Ovary (tissue), 3 donors: ENCODE measurements at regions not wholly inside any gene's neighbourhood (a gene's known extent, or its start where the extent isn't known, plus 50 kb on each side); places are given as distances from the start of the nearest gene placed in this dataset.

ENCODE experiments used
- EP300 ChIP-seq: sonication (generic); formaldehyde crosslinking; IDR thresholded peaks from one replicate; pipeline ENCODE4 v1.6.1; 2017; ENCODE audit warnings: antibody characterized with exemption
- POLR2A ChIP-seq: fragments of 450-650 bp; IDR thresholded peaks from one replicate; pipeline ENCODE4 v1.6.1; 2017; ENCODE audit warnings: antibody characterized with exemption, mild to moderate bottlenecking, moderate library complexity
- TF ChIP-seq, protein P1 (sequence below), 3 donors: fragments of 450-650 bp in 2 of 3; fragments of 200-600 bp in 1 of 3; IDR thresholded peaks; one replicate each; pipeline versions ENCODE4 v1.5.1 to v1.8.0; 2016 to 2022; ENCODE audit warnings: antibody characterized with exemption in 3 of 3, mild to moderate bottlenecking in 1 of 3
- donor health status: DM: no; HTN: no; CAD: no.

DNA sequence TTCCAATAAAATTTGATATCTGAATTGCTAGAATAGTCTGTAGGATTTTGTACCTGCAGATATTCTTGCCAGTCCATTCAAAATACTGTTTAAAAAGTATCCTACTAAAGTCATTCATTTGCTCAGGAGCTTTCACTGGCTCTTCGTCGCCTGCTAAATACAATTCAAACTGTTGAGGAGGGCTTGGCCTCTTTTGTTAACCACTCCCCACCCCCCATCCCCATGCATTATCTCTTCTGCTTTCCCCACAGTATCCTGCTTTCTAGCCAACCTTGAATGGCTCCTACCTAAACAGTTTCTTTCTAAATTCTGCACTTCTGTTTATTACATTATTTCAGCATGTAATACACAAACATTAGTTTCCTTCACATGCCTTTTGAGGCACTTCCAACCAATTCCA is 230.8 kb downstream of the CPE start:
- TF ChIP-seq, protein P1, sequence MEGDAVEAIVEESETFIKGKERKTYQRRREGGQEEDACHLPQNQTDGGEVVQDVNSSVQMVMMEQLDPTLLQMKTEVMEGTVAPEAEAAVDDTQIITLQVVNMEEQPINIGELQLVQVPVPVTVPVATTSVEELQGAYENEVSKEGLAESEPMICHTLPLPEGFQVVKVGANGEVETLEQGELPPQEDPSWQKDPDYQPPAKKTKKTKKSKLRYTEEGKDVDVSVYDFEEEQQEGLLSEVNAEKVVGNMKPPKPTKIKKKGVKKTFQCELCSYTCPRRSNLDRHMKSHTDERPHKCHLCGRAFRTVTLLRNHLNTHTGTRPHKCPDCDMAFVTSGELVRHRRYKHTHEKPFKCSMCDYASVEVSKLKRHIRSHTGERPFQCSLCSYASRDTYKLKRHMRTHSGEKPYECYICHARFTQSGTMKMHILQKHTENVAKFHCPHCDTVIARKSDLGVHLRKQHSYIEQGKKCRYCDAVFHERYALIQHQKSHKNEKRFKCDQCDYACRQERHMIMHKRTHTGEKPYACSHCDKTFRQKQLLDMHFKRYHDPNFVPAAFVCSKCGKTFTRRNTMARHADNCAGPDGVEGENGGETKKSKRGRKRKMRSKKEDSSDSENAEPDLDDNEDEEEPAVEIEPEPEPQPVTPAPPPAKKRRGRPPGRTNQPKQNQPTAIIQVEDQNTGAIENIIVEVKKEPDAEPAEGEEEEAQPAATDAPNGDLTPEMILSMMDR (IDR thresholded peaks at IDR 0.05) = no peak
- TF ChIP-seq POLR2A (no peak), EP300 (no peak)
